Esophagus muscularis mucosa (tissue), 4 donors: ENCODE measurements at regions not wholly inside any gene's neighbourhood (a gene's known extent, or its start where the extent isn't known, plus 50 kb on each side); places are given as distances from the start of the nearest gene placed in this dataset.

Experiments used
- DNase-seq: peaks from one replicate; pipeline ENCODE4 v3.0.0-alpha.2; 2017; ENCODE audit errors: extremely low spot score
- H3K27ac ChIP-seq, 4 donors: fragments of 200-600 bp; sonication (generic); replicated peaks in 1 of 4; 1 replicate in 3 of 4; 2 replicates in 1 of 4; pipeline ENCODE4 v1.5.1; 2016 to 2019; ENCODE audit warnings: mild to moderate bottlenecking in 1 of 4
- H3K27me3 ChIP-seq, 4 donors: fragments of 200-600 bp; sonication (generic); one replicate each; pipeline versions ENCODE4 v1.5.1 to v1.6.0; 2016 to 2019
- H3K36me3 ChIP-seq, 4 donors: fragments of 200-600 bp; sonication (generic); one replicate each; pipeline ENCODE4 v1.5.1; 2016 to 2019
- H3K4me1 ChIP-seq, 4 donors: fragments of 200-600 bp; sonication (generic); one replicate each; pipeline ENCODE4 v1.5.1; 2016 to 2019
- H3K4me3 ChIP-seq, 4 donors: fragments of 200-600 bp; sonication (generic); 1 replicate in 2 of 4; 2 replicates in 2 of 4; pipeline ENCODE4 v1.5.1; 2016 to 2019; ENCODE audit warnings: mild to moderate bottlenecking in 4 of 4, moderate library complexity in 1 of 4
- H3K9me3 ChIP-seq, 4 donors: fragments of 200-600 bp; sonication (generic); 1 replicate in 3 of 4; 2 replicates in 1 of 4; pipeline ENCODE4 v1.5.1; 2016 to 2019
- CTCF ChIP-seq, 3 experiments: fragments of 200-600 bp in 2 of 3; fragments of 450-650 bp in 1 of 3; sonication (generic) in 2 of 3; IDR thresholded peaks; one replicate each; pipeline ENCODE4 v1.5.1; 2017 to 2019; ENCODE audit warnings: antibody characterized with exemption in 3 of 3, mild to moderate bottlenecking in 2 of 3, moderate library complexity in 1 of 3
- EP300 ChIP-seq: sonication (generic); formaldehyde crosslinking; IDR thresholded peaks from one replicate; pipeline ENCODE4 v1.6.1; 2017; ENCODE audit warnings: antibody characterized with exemption
- POLR2A ChIP-seq: fragments of 450-650 bp; IDR thresholded peaks from one replicate; pipeline ENCODE4 v1.6.1; 2017; ENCODE audit warnings: antibody characterized with exemption, moderate library complexity, mild to moderate bottlenecking, low read depth
- POLR2AphosphoS5 ChIP-seq, 2 donors: sonication (generic); formaldehyde crosslinking; IDR thresholded peaks; one replicate each; pipeline ENCODE4 v1.6.1; 2017; ENCODE audit warnings: antibody characterized with exemption in 2 of 2
- WGBS: methylation state at CpG from one replicate; pipeline ENCODE4 v1.1.5; 2018; 5-methylcytosine and 5-hydroxymethylcytosine counted together
- intact Hi-C: fragments of 100-400 bp; cut with DNase I; formaldehyde crosslinking; loops from one replicate; pipeline ENCODE4 v1.15.1; 2023

- DNase-seq, result no peak
- H3K4me1 ChIP-seq, result peaks cover 0 to 12% (median 0%) of the 10 kb centered on the region in 4 donors
- H3K27ac ChIP-seq, result no peak overlapping the region
- H3K27me3 ChIP-seq, result no peaks in the 10 kb centered on the region
- no peaks in the 10 kb centered on the region for H3K36me3 ChIP-seq
- no peak for TF ChIP-seq CTCF (IDR thresholded peaks at IDR 0.05)
- no peak for TF ChIP-seq EP300
- TF ChIP-seq POLR2AphosphoS5 (IDR thresholded peaks at IDR 0.05), result no peak
- intact Hi-C loops, result no loop called here
- H3K9me3 ChIP-seq, result no peaks in the 10 kb centered on the region
- H3K4me3 ChIP-seq, result no peak overlapping the region
Observed at GRCh38 chr7:18140943-18141342, 113.3 kb upstream of the PRPS1L1 start.

- no peak overlapping the region for H3K27ac ChIP-seq
- H3K36me3 ChIP-seq, result no peaks in the 10 kb centered on the region
- WGBS, result 76% methylated on average over 1 of the region's 1 CpG
- H3K9me3 ChIP-seq, result no peaks in the 10 kb centered on the region
- TF ChIP-seq EP300 (no peak), CTCF (IDR thresholded peaks at IDR 0.05) (no peak), POLR2A (no peak), POLR2AphosphoS5 (IDR thresholded peaks at IDR 0.05) (no peak)
- H3K27me3 ChIP-seq, result no peaks in the 10 kb centered on the region
- intact Hi-C loops, result no loop called here
- H3K4me1 ChIP-seq, result peaks cover 0 to 5% (median 0%) of the 10 kb centered on the region in 4 donors
- no peak overlapping the region for H3K4me3 ChIP-seq
- no peak for DNase-seq
Observed at GRCh38 chr7:18144166-18144565, 116.5 kb upstream of the PRPS1L1 start.

- Histone ChIP-seq H3K27me3 (no peaks in the 10 kb centered on the region), H3K4me3 (no peak overlapping the region), H3K36me3 (no peaks in the 10 kb centered on the region), H3K4me1 (peaks cover 0 to 5% (median 0%) of the 10 kb centered on the region in 4 donors), H3K27ac (no peak overlapping the region), H3K9me3 (no peaks in the 10 kb centered on the region)
- no peak for DNase-seq
- no peak for TF ChIP-seq CTCF (IDR thresholded peaks at IDR 0.05)
- TF ChIP-seq POLR2AphosphoS5 (IDR thresholded peaks at IDR 0.05), result no peak
- no peak for TF ChIP-seq EP300
- no peak for TF ChIP-seq POLR2A
- intact Hi-C loops, result no loop called here
Observed at GRCh38 chr7:18145160-18145559, 117.5 kb upstream of the PRPS1L1 start.

- intact Hi-C loops, result no loop called here
- WGBS, result 80% methylated on average over 1 of the region's 1 CpG
- TF ChIP-seq CTCF (IDR thresholded peaks at IDR 0.05) (no peak), POLR2A (no peak)
Observed at GRCh38 chr7:18151422-18151821, 123.8 kb upstream of the PRPS1L1 start.

GRCh38 chr7:18153183-18153748 is 125.6 kb upstream of the PRPS1L1 start:
- intact Hi-C loops, result no loop called here
- Histone ChIP-seq H3K4me1 (peaks cover 3 to 44% (median 30%) of the 10 kb centered on the region in 4 donors), H3K27me3 (no peaks in the 10 kb centered on the region), H3K9me3 (no peaks in the 10 kb centered on the region), H3K36me3 (no peaks in the 10 kb centered on the region), H3K4me3 (no peak overlapping the region), H3K27ac (no peak overlapping the region)
- 94% methylated on average over 6 of the region's 6 CpGs for WGBS
- no peak for TF ChIP-seq POLR2AphosphoS5 (IDR thresholded peaks at IDR 0.05)
- no peak for TF ChIP-seq POLR2A
- TF ChIP-seq EP300, result no peak
- no peak for TF ChIP-seq CTCF (IDR thresholded peaks at IDR 0.05)
- no peak for DNase-seq

More at GRCh38 chr7:18151422-18151821, 123.8 kb upstream of the PRPS1L1 start:
- Histone ChIP-seq H3K36me3 (no peaks in the 10 kb centered on the region), H3K4me3 (no peak overlapping the region), H3K27ac (no peak overlapping the region), H3K9me3 (no peaks in the 10 kb centered on the region), H3K4me1 (peaks cover 3 to 44% (median 27%) of the 10 kb centered on the region in 4 donors), H3K27me3 (no peaks in the 10 kb centered on the region)
- DNase-seq, result no peak
